Germinal center (tissue), 1 donor: ENCODE measurements at regions not wholly inside any gene's neighbourhood (a gene's known extent, or its start where the extent isn't known, plus 50 kb on each side); places are given as distances from the start of the nearest gene placed in this dataset.
"Not testable (repeated sequence)": the region's sequence is repeated elsewhere in the genome, so short reads cannot be mapped to it uniquely, and the experiment has no call there.

Experiments
- DNase-seq: peaks from one replicate; pipeline ENCODE4 v3.0.0; 2012; ENCODE audit warnings: mixed read lengths, low spot score

- no peak for DNase-seq
Observed at GRCh38 chr6:105533301-105533700, 130.4 kb upstream of the PREP start.

GRCh38 chr6:105526225-105526872 lies 123.5 kb upstream of the PREP start:
- DNase-seq: no peak

GRCh38 chr6:105522626-105523322 lies 119.9 kb upstream of the PREP start:
- DNase-seq: no peak

GRCh38 chr6:105519954-105520353 lies 117.1 kb upstream of the PREP start:
- no peak for DNase-seq

- DNase-seq: not testable (repeated sequence)
Observed at GRCh38 chr6:105518993-105519392, 116.1 kb upstream of the PREP start.

- DNase-seq: no peak
Observed at GRCh38 chr6:105515054-105515453, 112.2 kb upstream of the PREP start.

- DNase-seq: no peak
Observed at GRCh38 chr6:105514306-105514705, 111.4 kb upstream of the PREP start.

GRCh38 chr6:105511639-105512038 lies 108.8 kb upstream of the PREP start:
- DNase-seq: no peak

GRCh38 chr6:105510746-105511145 lies 107.9 kb upstream of the PREP start:
- no peak for DNase-seq

GRCh38 chr6:105509506-105510331 lies 106.8 kb upstream of the PREP start:
- no peak for DNase-seq

GRCh38 chr6:105507811-105508210 lies 104.9 kb upstream of the PREP start:
- no peak for DNase-seq

- DNase-seq: no peak
Observed at GRCh38 chr6:105504706-105505105, 101.8 kb upstream of the PREP start.

- DNase-seq: no peak
Observed at GRCh38 chr6:105503641-105504040, 100.8 kb upstream of the PREP start.

GRCh38 chr6:105501826-105502344 lies 99.0 kb upstream of the PREP start:
- DNase-seq: no peak

GRCh38 chr6:105501246-105501645 lies 98.4 kb upstream of the PREP start:
- DNase-seq: no peak

- DNase-seq: no peak
Observed at GRCh38 chr6:105500693-105501092, 97.8 kb upstream of the PREP start.

GRCh38 chr6:105499931-105500330 lies 97.0 kb upstream of the PREP start:
- no peak for DNase-seq

GRCh38 chr6:105499136-105499870 lies 96.4 kb upstream of the PREP start:
- no peak for DNase-seq

- DNase-seq: no peak
Observed at GRCh38 chr6:105497549-105497948, 94.7 kb upstream of the PREP start.

GRCh38 chr6:105495515-105495914 lies 92.6 kb upstream of the PREP start:
- DNase-seq: no peak

GRCh38 chr6:105494688-105495087 lies 91.8 kb upstream of the PREP start:
- DNase-seq: no peak

GRCh38 chr6:105493736-105494135 lies 90.9 kb upstream of the PREP start:
- DNase-seq: no peak
